ENCODE measurements at regions not wholly inside any gene's neighbourhood (a gene's known extent, or its start where the extent isn't known, plus 50 kb on each side); places are given as distances from the start of the nearest gene placed in this dataset.

DNA sequence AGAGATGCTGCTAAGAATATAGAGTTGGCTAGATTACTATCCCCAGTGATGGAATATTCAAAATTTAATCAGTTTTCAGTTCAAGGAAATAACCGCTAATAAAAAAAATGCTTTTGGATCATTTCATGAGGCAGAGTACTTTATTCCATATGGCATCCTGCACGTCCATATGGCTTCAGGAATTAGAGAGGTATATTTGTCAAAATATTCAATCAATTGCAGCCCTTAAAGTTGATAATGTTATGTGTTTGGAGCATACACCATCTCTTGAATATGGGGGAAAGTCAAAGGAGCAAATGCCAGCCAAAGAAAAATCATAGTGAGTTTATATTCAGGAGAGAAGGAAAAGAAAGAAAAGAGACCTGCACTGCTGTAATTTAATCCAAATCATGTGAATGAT, 266.4 kb downstream of the TMEM182 start:
- TF ChIP-seq, protein P1, sequence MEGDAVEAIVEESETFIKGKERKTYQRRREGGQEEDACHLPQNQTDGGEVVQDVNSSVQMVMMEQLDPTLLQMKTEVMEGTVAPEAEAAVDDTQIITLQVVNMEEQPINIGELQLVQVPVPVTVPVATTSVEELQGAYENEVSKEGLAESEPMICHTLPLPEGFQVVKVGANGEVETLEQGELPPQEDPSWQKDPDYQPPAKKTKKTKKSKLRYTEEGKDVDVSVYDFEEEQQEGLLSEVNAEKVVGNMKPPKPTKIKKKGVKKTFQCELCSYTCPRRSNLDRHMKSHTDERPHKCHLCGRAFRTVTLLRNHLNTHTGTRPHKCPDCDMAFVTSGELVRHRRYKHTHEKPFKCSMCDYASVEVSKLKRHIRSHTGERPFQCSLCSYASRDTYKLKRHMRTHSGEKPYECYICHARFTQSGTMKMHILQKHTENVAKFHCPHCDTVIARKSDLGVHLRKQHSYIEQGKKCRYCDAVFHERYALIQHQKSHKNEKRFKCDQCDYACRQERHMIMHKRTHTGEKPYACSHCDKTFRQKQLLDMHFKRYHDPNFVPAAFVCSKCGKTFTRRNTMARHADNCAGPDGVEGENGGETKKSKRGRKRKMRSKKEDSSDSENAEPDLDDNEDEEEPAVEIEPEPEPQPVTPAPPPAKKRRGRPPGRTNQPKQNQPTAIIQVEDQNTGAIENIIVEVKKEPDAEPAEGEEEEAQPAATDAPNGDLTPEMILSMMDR (conservative IDR thresholded peaks at IDR 0.05 in 1 of 2, IDR thresholded peaks at IDR 0.05 in 1 of 2; ENCODE audit: low read depth in 1 of 2, low read length in 2 of 2), result no peak
- TF ChIP-seq EZH2 (IDR thresholded peaks at IDR 0.05; ENCODE audit: low read length, missing control alignments), result no peak

Measured in fibroblast of lung (primary cell).